ENCODE measurements at regions not wholly inside any gene's neighbourhood (a gene's known extent, or its start where the extent isn't known, plus 50 kb on each side); places are given as distances from the start of the nearest gene placed in this dataset.

GRCh38 chr2:139814458-139814857 lies 1034.3 kb upstream of the NXPH2 start:
- H3K4me1 ChIP-seq, result no peaks in the 10 kb centered on the region
- H3K27ac ChIP-seq, result no peak overlapping the region
- no peaks in the 10 kb centered on the region for H3K9me3 ChIP-seq
- H3K4me3 ChIP-seq, result no peak overlapping the region
- intact Hi-C loops (cut with DNase I), result no loop called here
- DNase-seq (no peak), ATAC-seq (no peak)
- no peak for TF ChIP-seq CTCF (IDR thresholded peaks at IDR 0.05)
- no peaks in the 10 kb centered on the region for H3K27me3 ChIP-seq (ENCODE audit: insufficient read depth in 3 of 3, low read length in 2 of 3)
- 73 to 76% (median 76%) methylated on average over 2 of the region's 2 CpGs for WGBS, 3 donors
- H3K36me3 ChIP-seq (ENCODE audit: insufficient read depth in 1 of 2, low read depth in 1 of 2), result no peaks in the 10 kb centered on the region

- no peaks in the 10 kb centered on the region for H3K36me3 ChIP-seq (ENCODE audit: insufficient read depth in 1 of 2, low read depth in 1 of 2)
- no peak for TF ChIP-seq CTCF (IDR thresholded peaks at IDR 0.05)
- H3K9me3 ChIP-seq, result no peaks in the 10 kb centered on the region
- no peaks in the 10 kb centered on the region for H3K4me1 ChIP-seq
- H3K4me3 ChIP-seq, result no peak overlapping the region
- intact Hi-C loops (cut with DNase I), result no loop called here
- H3K27me3 ChIP-seq (ENCODE audit: insufficient read depth in 3 of 3, low read length in 2 of 3), result no peaks in the 10 kb centered on the region
- ATAC-seq (no peak), DNase-seq (no peak)
- no peak overlapping the region for H3K27ac ChIP-seq
- WGBS, 3 donors, result 43 to 55% (median 55%) methylated on average over 2 of the region's 2 CpGs
Measured at GRCh38 chr2:139813340-139813739, 1033.2 kb upstream of the NXPH2 start.

DNA sequence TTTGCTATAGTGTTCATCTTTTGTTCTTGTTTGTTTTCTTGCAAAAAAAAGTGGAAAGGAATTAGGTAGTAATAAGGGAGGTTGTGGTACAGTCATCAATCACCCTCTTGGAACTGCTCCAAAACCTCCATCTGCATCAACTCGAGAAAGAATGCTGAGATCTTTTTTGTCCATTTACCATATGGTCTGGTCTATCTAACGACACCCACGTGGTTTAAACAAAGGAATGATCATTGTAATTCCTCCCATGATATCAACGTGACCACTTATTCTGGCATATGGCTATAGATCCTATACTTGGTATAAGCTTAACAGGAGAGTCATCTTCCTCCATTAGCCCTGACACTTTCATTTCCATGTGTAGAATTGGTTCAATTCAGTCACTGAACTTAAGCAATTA lies 1025.3 kb upstream of the NXPH2 start:
- TF ChIP-seq CTCF (IDR thresholded peaks at IDR 0.05), result no peak
- H3K9me3 ChIP-seq, result no peaks in the 10 kb centered on the region
- WGBS, 3 donors, result 11 to 17% (median 14%) methylated on average over 4 of the region's 4 CpGs
- H3K27me3 ChIP-seq (ENCODE audit: insufficient read depth in 3 of 3, low read length in 2 of 3), result no peaks in the 10 kb centered on the region
- no peak overlapping the region for H3K4me3 ChIP-seq
- H3K27ac ChIP-seq, result no peak overlapping the region
- H3K36me3 ChIP-seq (ENCODE audit: insufficient read depth in 1 of 2, low read depth in 1 of 2), result no peaks in the 10 kb centered on the region
- H3K4me1 ChIP-seq, result no peaks in the 10 kb centered on the region
- no peak for ATAC-seq
- DNase-seq, result no peak
- intact Hi-C loops (cut with DNase I), result no loop called here

DNA sequence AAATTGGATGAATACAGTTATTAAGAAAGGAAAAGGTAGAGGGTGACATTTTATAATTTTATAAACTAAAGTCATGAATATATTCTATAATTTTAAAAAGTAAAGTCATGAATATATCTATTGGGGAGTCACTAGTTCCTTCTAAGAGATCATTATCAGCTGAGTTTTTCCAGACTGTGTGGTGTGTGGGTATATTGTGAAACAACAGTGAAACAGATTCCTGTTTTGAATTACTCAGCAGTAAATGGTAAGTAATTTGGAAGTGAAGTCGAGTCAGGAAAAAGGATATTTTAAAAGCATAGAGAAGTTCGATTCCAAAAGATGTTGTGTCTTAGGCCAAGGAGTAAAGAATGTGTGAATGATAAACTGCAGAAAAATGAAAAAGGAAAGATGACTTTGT lies 1018.2 kb upstream of the NXPH2 start:
- ATAC-seq (no peak), DNase-seq (no peak)
- Histone ChIP-seq H3K27ac (no peak overlapping the region), H3K4me1 (no peaks in the 10 kb centered on the region), H3K36me3 (ENCODE audit: insufficient read depth in 1 of 2, low read depth in 1 of 2) (no peaks in the 10 kb centered on the region), H3K27me3 (ENCODE audit: insufficient read depth in 3 of 3, low read length in 2 of 3) (no peaks in the 10 kb centered on the region), H3K4me3 (no peak overlapping the region), H3K9me3 (no peaks in the 10 kb centered on the region)
- 47 to 55% (median 52%) methylated on average over 2 of the region's 2 CpGs for WGBS, 3 donors
- intact Hi-C loops (cut with DNase I), result loop anchor here in 1 of 2 donors (10.0 kb wide), 1 partner anchor 1066 kb away; no protein-coding TSS in a partner anchor
- no peak for TF ChIP-seq CTCF (IDR thresholded peaks at IDR 0.05)

Data from psoas muscle (tissue), 7 donors.